Neural cell (in vitro differentiated cells): ENCODE measurements at regions not wholly inside any gene's neighbourhood (a gene's known extent, or its start where the extent isn't known, plus 50 kb on each side); places are given as distances from the start of the nearest gene placed in this dataset.

Experiments used
- H2AFZ ChIP-seq: fragments of 200-600, 300-800 bp; sonication (generic), shearing (Covaris generic); 2 replicates; pipeline ENCODE4 v1.6.0; 2014; ENCODE audit warnings: low read depth, mild to moderate bottlenecking, antibody characterized with exemption, low read length, moderate library complexity
- H3F3A ChIP-seq: fragments of 200-600 bp; shearing (Covaris generic); 2 replicates; pipeline ENCODE4 v1.6.1; 2016; ENCODE audit warnings: mild to moderate bottlenecking, moderate library complexity, mixed read lengths, antibody characterized with exemption, low read length; ENCODE audit not compliant: insufficient read depth, poor library complexity, severe bottlenecking
- H3K27ac ChIP-seq: fragments of 200-600, 300-800 bp; sonication (generic), shearing (Covaris generic); 2 replicates; pipeline ENCODE4 v1.5.1; 2014; ENCODE audit warnings: mild to moderate bottlenecking, low read length, moderate library complexity
- H3K27me3 ChIP-seq: fragments of 300-800, 200-600 bp; sonication (generic), shearing (Covaris generic); 2 replicates; pipeline ENCODE4 v1.6.0; 2014; ENCODE audit warnings: mild to moderate bottlenecking, low read depth, low read length, moderate library complexity; ENCODE audit not compliant: insufficient read depth
- H3K36me3 ChIP-seq: fragments of 300-800, 200-600 bp; sonication (generic), shearing (Covaris generic); 2 replicates; pipeline ENCODE4 v1.5.1; 2014; ENCODE audit warnings: mild to moderate bottlenecking, antibody characterized with exemption, low read length, moderate library complexity; ENCODE audit not compliant: insufficient read depth
- H3K4me2 ChIP-seq: fragments of 300-800, 200-600 bp; sonication (generic), shearing (Covaris generic); 2 replicates; pipeline ENCODE4 v1.6.0; 2014; ENCODE audit warnings: mild to moderate bottlenecking, low read length
- H3K4me3 ChIP-seq: fragments of 300-800, 200-600 bp; sonication (generic), shearing (Covaris generic); 2 replicates; pipeline ENCODE4 v1.5.1; 2014; ENCODE audit warnings: mild to moderate bottlenecking, low read length, moderate library complexity
- H3K79me2 ChIP-seq: fragments of 200-600 bp; shearing (Covaris generic); replicated peaks from 2 replicates; pipeline ENCODE4 v1.6.0; 2014; ENCODE audit warnings: mild to moderate bottlenecking, low read length, moderate library complexity; ENCODE audit not compliant: insufficient read depth
- H3K9ac ChIP-seq: fragments of 300-800, 200-600 bp; sonication (generic), shearing (Covaris generic); 2 replicates; pipeline ENCODE4 v1.6.1; 2016; ENCODE audit warnings: mild to moderate bottlenecking, low read length, mixed read lengths
- H3K9me2 ChIP-seq: fragments of 200-600 bp; shearing (Covaris generic); 2 replicates; pipeline ENCODE4 v1.6.1; 2016; ENCODE audit warnings: mild to moderate bottlenecking, low read length, mixed read lengths; ENCODE audit not compliant: insufficient read depth
- H3K9me3 ChIP-seq: fragments of 200-600, 300-800 bp; sonication (generic), shearing (Covaris generic); 2 replicates; pipeline ENCODE4 v1.6.1; 2016; ENCODE audit warnings: mild to moderate bottlenecking, mixed run types, low read length, moderate library complexity, mixed read lengths
- H4K20me1 ChIP-seq: fragments of 200-600 bp; shearing (Covaris generic); 2 replicates; pipeline ENCODE4 v1.6.1; 2016; ENCODE audit warnings: mild to moderate bottlenecking, mixed run types; ENCODE audit not compliant: insufficient read depth
- CTCF ChIP-seq: fragments of 450-650 bp; IDR thresholded peaks from 2 replicates; pipeline ENCODE4 v1.5.1; 2014; ENCODE audit warnings: antibody characterized with exemption, mild to moderate bottlenecking, moderate library complexity; ENCODE audit not compliant: poor library complexity, severe bottlenecking
- EP300 ChIP-seq: fragments of 450-650 bp; conservative IDR thresholded peaks from 2 replicates; pipeline ENCODE4 v1.6.1; 2014; ENCODE audit warnings: antibody characterized with exemption, mild to moderate bottlenecking, moderate library complexity; ENCODE audit not compliant: poor library complexity, severe bottlenecking
- EZH2 ChIP-seq: fragments of 200-600, 300-800 bp; shearing (Covaris generic), sonication (generic); IDR thresholded peaks from 2 replicates; pipeline ENCODE4 v1.6.1; 2014; ENCODE audit warnings: antibody characterized with exemption, low read length, borderline replicate concordance, mild to moderate bottlenecking; ENCODE audit not compliant: insufficient read depth, poor library complexity, severe bottlenecking
- MXI1 ChIP-seq: fragments of 450-650 bp; conservative IDR thresholded peaks from 2 replicates; pipeline ENCODE4 v1.6.1; 2014; ENCODE audit warnings: antibody characterized with exemption, mild to moderate bottlenecking; ENCODE audit not compliant: poor library complexity, severe bottlenecking
- POLR2AphosphoS5 ChIP-seq: IDR thresholded peaks from 2 replicates; pipeline ENCODE4 v1.6.1; 2012
- RAD21 ChIP-seq: fragments of 450-650 bp; conservative IDR thresholded peaks from 2 replicates; pipeline ENCODE4 v1.6.1; 2014; ENCODE audit warnings: antibody characterized with exemption, mild to moderate bottlenecking, moderate library complexity
- REST ChIP-seq: IDR thresholded peaks from 2 replicates; pipeline ENCODE4 v1.6.1; 2012; ENCODE audit warnings: borderline replicate concordance
- SMC3 ChIP-seq: fragments of 450-650 bp; conservative IDR thresholded peaks from 2 replicates; pipeline ENCODE4 v1.6.1; 2014; ENCODE audit warnings: antibody characterized with exemption, mild to moderate bottlenecking, moderate library complexity; ENCODE audit not compliant: poor library complexity
- TAF1 ChIP-seq: IDR thresholded peaks from 2 replicates; pipeline ENCODE4 v1.6.1; 2012; ENCODE audit warnings: low read depth

- TF ChIP-seq REST: no peak
- no peak for TF ChIP-seq SMC3
- TF ChIP-seq EZH2: no peak
- no peak for TF ChIP-seq POLR2AphosphoS5
- TF ChIP-seq TAF1: no peak
- TF ChIP-seq CTCF: no peak
- no peak for TF ChIP-seq MXI1
- TF ChIP-seq EP300: no peak
- no peak for TF ChIP-seq RAD21
- no peaks in the 10 kb centered on the region for H3K9me2 ChIP-seq
- H2AFZ ChIP-seq: no peak overlapping the region
- H3K4me3 ChIP-seq: no peak overlapping the region
- H4K20me1 ChIP-seq: no peaks in the 10 kb centered on the region
- H3K4me2 ChIP-seq: no peak overlapping the region
- H3K27ac ChIP-seq: no peak overlapping the region
- H3K36me3 ChIP-seq: no peaks in the 10 kb centered on the region
- no peaks in the 10 kb centered on the region for H3K9me3 ChIP-seq
- no peaks in the 10 kb centered on the region for H3F3A ChIP-seq
- H3K79me2 ChIP-seq: no peaks in the 10 kb centered on the region
- no peaks in the 10 kb centered on the region for H3K27me3 ChIP-seq
- no peak overlapping the region for H3K9ac ChIP-seq
Measured at GRCh38 chr22:47686594-47687345, 924.3 kb downstream of the TBC1D22A start.

GRCh38 chr22:47681411-47682165, 919.1 kb downstream of the TBC1D22A start:
- no peak overlapping the region for H3K27ac ChIP-seq
- no peaks in the 10 kb centered on the region for H3F3A ChIP-seq
- H3K4me3 ChIP-seq: no peak overlapping the region
- no peaks in the 10 kb centered on the region for H3K9me2 ChIP-seq
- no peaks in the 10 kb centered on the region for H4K20me1 ChIP-seq
- H3K9ac ChIP-seq: no peak overlapping the region
- H3K4me2 ChIP-seq: no peak overlapping the region
- no peaks in the 10 kb centered on the region for H3K27me3 ChIP-seq
- no peak for TF ChIP-seq TAF1
- no peak for TF ChIP-seq REST
- TF ChIP-seq MXI1: no peak
- no peak for TF ChIP-seq EZH2
- TF ChIP-seq EP300: no peak
- no peak for TF ChIP-seq POLR2AphosphoS5
- TF ChIP-seq SMC3: no peak
- TF ChIP-seq RAD21: no peak
- no peak for TF ChIP-seq CTCF
- no peaks in the 10 kb centered on the region for H3K9me3 ChIP-seq
- no peaks in the 10 kb centered on the region for H3K36me3 ChIP-seq
- H3K79me2 ChIP-seq: no peaks in the 10 kb centered on the region
- no peak overlapping the region for H2AFZ ChIP-seq
